Neural crest cell (in vitro differentiated cells): ENCODE measurements at regions not wholly inside any gene's neighbourhood (a gene's known extent, or its start where the extent isn't known, plus 50 kb on each side); places are given as distances from the start of the nearest gene placed in this dataset.
A peak's percentile ranks its signal among the peaks of the same experiment; 100 is the strongest.
"Not testable (repeated sequence)": the region's sequence is repeated elsewhere in the genome, so short reads cannot be mapped to it uniquely, and the experiment has no call there.

Experiments
- DNase-seq: peaks from one replicate; pipeline ENCODE4 v3.0.0; 2021; ENCODE audit warnings: low read depth, mixed read lengths, low spot score
- H3K27ac Mint-ChIP-seq: one replicate; pipeline ENCODE4 v1.8.0; 2021; ENCODE audit warnings: mild to moderate bottlenecking, mixed read lengths; ENCODE audit not compliant: unreplicated experiment
- H3K27me3 Mint-ChIP-seq: 2 replicates; pipeline ENCODE4 v1.8.0; 2021; ENCODE audit warnings: low read depth, mild to moderate bottlenecking, mixed read lengths
- H3K36me3 Mint-ChIP-seq: 2 replicates; pipeline ENCODE4 v1.8.0; 2021; ENCODE audit warnings: low read depth, mild to moderate bottlenecking, mixed read lengths
- H3K4me1 Mint-ChIP-seq: 2 replicates; pipeline ENCODE4 v1.8.0; 2021; ENCODE audit warnings: mixed read lengths
- H3K4me3 Mint-ChIP-seq: one replicate; pipeline ENCODE4 v1.8.0; 2021; ENCODE audit warnings: mild to moderate bottlenecking, mixed read lengths
- H3K9me3 Mint-ChIP-seq: 2 replicates; pipeline ENCODE4 v1.8.0; 2021; ENCODE audit warnings: mixed read lengths
- TF ChIP-seq, protein P1 (sequence below): fragments of 200-600 bp; sonication (generic); conservative IDR thresholded peaks from 2 replicates; pipeline ENCODE4 v1.5.0; 2021; ENCODE audit warnings: antibody characterized with exemption, mild to moderate bottlenecking

DNA sequence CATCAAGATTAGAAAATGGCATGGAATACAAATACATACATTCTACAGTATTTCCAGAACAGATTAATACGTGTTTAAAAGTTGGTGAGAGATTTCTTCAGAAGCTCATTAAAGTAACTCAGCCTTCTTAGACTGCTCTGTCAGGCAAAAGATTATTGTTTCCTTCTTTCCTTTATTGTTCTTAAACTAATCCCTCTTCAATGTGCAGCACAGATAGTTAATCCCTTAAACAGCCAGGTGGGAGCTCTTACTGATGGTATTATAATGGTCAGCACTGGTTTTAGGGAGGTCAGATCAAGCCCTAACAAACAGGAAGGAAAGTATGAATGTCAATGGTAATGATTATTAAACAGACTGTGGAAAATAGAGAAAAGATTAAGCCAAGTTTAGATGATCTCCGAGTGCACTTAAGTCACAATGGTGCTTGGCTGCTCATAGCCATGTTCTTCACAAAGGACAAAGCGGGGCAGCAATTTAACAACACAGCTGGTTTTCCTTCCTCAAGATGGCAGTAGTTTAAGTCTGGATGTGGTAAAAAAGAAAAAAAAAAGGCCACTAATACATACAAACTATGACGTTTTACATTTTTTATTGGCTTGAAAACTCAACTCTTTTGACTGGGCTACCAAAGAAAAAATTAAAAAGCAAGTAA is 992.6 kb downstream of the PCDH9 start:
- Mint-ChIP-seq H3K4me1 (no peaks in the 10 kb centered on the region), H3K36me3 (peaks cover 11% of the 10 kb centered on the region), H3K9me3 (peaks cover 29% of the 10 kb centered on the region), H3K27me3 (no peaks in the 10 kb centered on the region), H3K27ac (no peak overlapping the region), H3K4me3 (no peak overlapping the region)
- DNase-seq = no peak
- TF ChIP-seq, protein P1, sequence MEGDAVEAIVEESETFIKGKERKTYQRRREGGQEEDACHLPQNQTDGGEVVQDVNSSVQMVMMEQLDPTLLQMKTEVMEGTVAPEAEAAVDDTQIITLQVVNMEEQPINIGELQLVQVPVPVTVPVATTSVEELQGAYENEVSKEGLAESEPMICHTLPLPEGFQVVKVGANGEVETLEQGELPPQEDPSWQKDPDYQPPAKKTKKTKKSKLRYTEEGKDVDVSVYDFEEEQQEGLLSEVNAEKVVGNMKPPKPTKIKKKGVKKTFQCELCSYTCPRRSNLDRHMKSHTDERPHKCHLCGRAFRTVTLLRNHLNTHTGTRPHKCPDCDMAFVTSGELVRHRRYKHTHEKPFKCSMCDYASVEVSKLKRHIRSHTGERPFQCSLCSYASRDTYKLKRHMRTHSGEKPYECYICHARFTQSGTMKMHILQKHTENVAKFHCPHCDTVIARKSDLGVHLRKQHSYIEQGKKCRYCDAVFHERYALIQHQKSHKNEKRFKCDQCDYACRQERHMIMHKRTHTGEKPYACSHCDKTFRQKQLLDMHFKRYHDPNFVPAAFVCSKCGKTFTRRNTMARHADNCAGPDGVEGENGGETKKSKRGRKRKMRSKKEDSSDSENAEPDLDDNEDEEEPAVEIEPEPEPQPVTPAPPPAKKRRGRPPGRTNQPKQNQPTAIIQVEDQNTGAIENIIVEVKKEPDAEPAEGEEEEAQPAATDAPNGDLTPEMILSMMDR = no peak

DNA sequence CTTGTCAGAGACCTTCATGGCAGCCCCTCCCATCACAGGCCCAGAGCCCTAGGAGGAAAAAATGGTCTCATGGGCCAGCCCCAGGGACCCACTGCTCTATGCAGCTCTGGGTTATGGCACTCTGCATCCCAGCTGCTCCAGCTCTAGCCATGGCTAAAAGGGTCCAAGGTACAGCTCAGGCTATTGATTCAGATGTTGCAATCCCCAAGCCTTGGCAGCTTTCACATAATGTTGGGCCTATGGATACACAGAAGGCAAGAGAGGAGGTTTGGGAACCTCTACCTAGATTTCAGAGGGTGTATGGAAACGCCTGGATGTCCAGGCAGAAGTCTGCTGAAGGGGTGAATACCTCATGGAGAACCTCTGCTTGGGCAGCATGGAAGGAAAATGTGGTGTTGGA is 996.0 kb downstream of the PCDH9 start:
- Mint-ChIP-seq H3K27ac (no peak overlapping the region), H3K27me3 (no peaks in the 10 kb centered on the region), H3K9me3 (peaks cover 32% of the 10 kb centered on the region), H3K4me3 (no peak overlapping the region), H3K4me1 (no peaks in the 10 kb centered on the region), H3K36me3 (peaks cover 11% of the 10 kb centered on the region)
- DNase-seq = no peak
- TF ChIP-seq, protein P1 = no peak

DNA sequence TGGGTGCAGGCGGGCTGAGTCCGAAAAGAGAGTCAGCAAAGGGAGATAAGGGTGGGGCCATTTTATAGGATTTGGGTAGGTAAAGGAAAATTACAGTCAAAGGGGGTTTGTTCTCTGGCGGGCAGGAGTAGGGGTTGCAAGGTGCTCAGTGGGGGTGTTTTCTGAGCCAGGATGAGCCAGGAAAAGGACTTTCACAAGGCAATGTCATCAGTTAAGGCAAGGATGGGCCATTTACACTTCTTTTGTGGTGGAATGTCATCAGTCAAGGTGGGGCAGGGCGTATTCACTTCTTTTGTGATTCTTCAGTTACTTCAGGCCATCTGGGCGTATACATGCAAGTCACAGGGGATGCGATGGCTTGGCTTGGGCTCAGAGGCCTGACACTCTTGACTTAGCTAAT is 998.2 kb downstream of the PCDH9 start:
- not testable (repeated sequence) for DNase-seq, H3K4me1 Mint-ChIP-seq, H3K27me3 Mint-ChIP-seq, H3K27ac Mint-ChIP-seq, H3K4me3 Mint-ChIP-seq
- H3K9me3 Mint-ChIP-seq = peaks cover 29% of the 10 kb centered on the region
- peaks cover 11% of the 10 kb centered on the region for H3K36me3 Mint-ChIP-seq

DNA sequence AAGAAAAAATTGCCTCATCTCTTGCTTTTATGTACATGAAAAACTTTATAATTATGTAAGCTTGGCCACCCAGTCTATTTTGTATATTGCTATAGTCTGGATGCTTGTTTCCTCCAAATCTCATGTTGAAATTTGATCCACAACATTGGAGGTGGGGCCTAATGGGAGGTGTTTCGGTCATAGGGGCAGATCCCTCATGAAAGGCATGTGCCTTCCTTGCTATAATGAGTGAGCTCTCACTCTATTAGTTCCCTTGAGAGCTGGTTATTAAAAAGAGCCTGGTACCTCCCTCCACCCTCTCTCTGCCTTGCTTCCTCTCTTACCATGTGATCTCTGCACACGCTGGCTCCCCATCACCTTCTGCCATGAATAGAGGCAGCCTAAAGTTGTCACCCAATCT is 1005.1 kb downstream of the PCDH9 start:
- peak overlapping the region; percentile 9 for H3K27ac Mint-ChIP-seq
- H3K9me3 Mint-ChIP-seq = peaks cover 4% of the 10 kb centered on the region
- no peaks in the 10 kb centered on the region for H3K36me3 Mint-ChIP-seq
- DNase-seq = no peak
- no peak overlapping the region for H3K4me3 Mint-ChIP-seq
- TF ChIP-seq, protein P1 = no peak
- H3K27me3 Mint-ChIP-seq = no peaks in the 10 kb centered on the region
- peaks cover 21% of the 10 kb centered on the region for H3K4me1 Mint-ChIP-seq

DNA sequence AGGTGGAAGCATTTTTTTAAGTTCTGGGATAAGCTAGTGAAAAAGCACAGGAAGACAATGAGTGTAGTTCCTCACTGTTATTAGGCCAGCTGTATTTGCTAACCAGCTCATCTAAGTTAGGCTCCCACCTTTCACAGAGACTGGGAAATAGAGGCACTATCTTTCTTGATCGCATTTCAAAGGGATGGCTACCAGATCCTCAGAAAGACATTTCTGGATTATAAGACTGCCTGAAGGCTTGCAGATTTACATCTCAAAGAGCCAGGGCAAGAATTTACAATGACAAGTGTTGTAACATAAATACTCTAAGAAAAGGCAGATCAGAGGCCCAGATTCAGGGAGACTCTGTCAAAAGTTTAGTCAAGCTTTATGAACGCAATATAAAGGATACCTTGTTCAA is 1005.5 kb downstream of the PCDH9 start:
- DNase-seq = no peak
- Mint-ChIP-seq H3K36me3 (no peaks in the 10 kb centered on the region), H3K27me3 (no peaks in the 10 kb centered on the region), H3K4me3 (no peak overlapping the region), H3K9me3 (peaks cover 4% of the 10 kb centered on the region), H3K27ac (no peak overlapping the region), H3K4me1 (peaks cover 21% of the 10 kb centered on the region)
- TF ChIP-seq, protein P1 = no peak

GRCh38 chr13:66222926-66223325 is 1007.2 kb downstream of the PCDH9 start:
- no peaks in the 10 kb centered on the region for H3K27me3 Mint-ChIP-seq
- no peak overlapping the region for H3K4me3 Mint-ChIP-seq
- H3K9me3 Mint-ChIP-seq = no peaks in the 10 kb centered on the region

More at GRCh38 chr13:66222926-66223325, 1007.2 kb downstream of the PCDH9 start:
- Mint-ChIP-seq H3K27ac (no peak overlapping the region), H3K4me1 (peaks cover 21% of the 10 kb centered on the region), H3K36me3 (no peaks in the 10 kb centered on the region)
- DNase-seq = no peak
- TF ChIP-seq, protein P1 = no peak
